Nephron progenitor cell (in vitro differentiated cells): ENCODE measurements at regions not wholly inside any gene's neighbourhood (a gene's known extent, or its start where the extent isn't known, plus 50 kb on each side); places are given as distances from the start of the nearest gene placed in this dataset.
"Not testable (repeated sequence)": the region's sequence is repeated elsewhere in the genome, so short reads cannot be mapped to it uniquely, and the experiment has no call there.

ENCODE experiments used
- DNase-seq: peaks from one replicate; pipeline ENCODE4 v3.0.0; 2021
- H3K27ac Mint-ChIP-seq: 2 replicates; pipeline ENCODE4 v1.8.0; 2021; ENCODE audit warnings: mild to moderate bottlenecking, moderate library complexity, mixed read lengths
- H3K27me3 Mint-ChIP-seq: 2 replicates; pipeline ENCODE4 v1.8.0; 2021; ENCODE audit warnings: mild to moderate bottlenecking, low read depth, mixed read lengths; ENCODE audit not compliant: poor library complexity
- H3K36me3 Mint-ChIP-seq: 2 replicates; pipeline ENCODE4 v1.8.0; 2021; ENCODE audit warnings: low read depth, mixed read lengths
- H3K4me1 Mint-ChIP-seq: 2 replicates; pipeline ENCODE4 v1.8.0; 2021; ENCODE audit warnings: mixed read lengths
- H3K4me3 Mint-ChIP-seq: 2 replicates; pipeline ENCODE4 v1.8.0; 2021; ENCODE audit warnings: mild to moderate bottlenecking, moderate library complexity, mixed read lengths
- H3K9me3 Mint-ChIP-seq: 2 replicates; pipeline ENCODE4 v1.8.0; 2021; ENCODE audit warnings: mild to moderate bottlenecking, moderate library complexity, mixed read lengths
- CTCF ChIP-seq: fragments of 200-600 bp; sonication (generic); IDR thresholded peaks from 2 replicates; pipeline ENCODE4 v1.5.0; 2021; ENCODE audit warnings: antibody characterized with exemption

GRCh38 chr5:176748967-176749935, 61.1 kb upstream of the UNC5A start:
- H3K36me3 Mint-ChIP-seq: no peaks in the 10 kb centered on the region
- H3K27ac Mint-ChIP-seq: no peak overlapping the region
- H3K27me3 Mint-ChIP-seq: peaks cover 41% of the 10 kb centered on the region
- DNase-seq: no peak
- H3K4me1 Mint-ChIP-seq: peaks cover 16% of the 10 kb centered on the region
- H3K9me3 Mint-ChIP-seq: peaks cover 9% of the 10 kb centered on the region
- no peak for TF ChIP-seq CTCF
- no peak overlapping the region for H3K4me3 Mint-ChIP-seq

GRCh38 chr5:176750144-176750543, 60.2 kb upstream of the UNC5A start:
- Mint-ChIP-seq H3K27me3 (peaks cover 32% of the 10 kb centered on the region), H3K27ac (no peak overlapping the region), H3K4me1 (peaks cover 13% of the 10 kb centered on the region), H3K36me3 (no peaks in the 10 kb centered on the region), H3K4me3 (no peak overlapping the region), H3K9me3 (peaks cover 11% of the 10 kb centered on the region)
- no peak for TF ChIP-seq CTCF
- no peak for DNase-seq

- TF ChIP-seq CTCF: no peak
- H3K27me3 Mint-ChIP-seq: peaks cover 26% of the 10 kb centered on the region
- H3K4me3 Mint-ChIP-seq: no peak overlapping the region
- H3K36me3 Mint-ChIP-seq: no peaks in the 10 kb centered on the region
- no peaks in the 10 kb centered on the region for H3K4me1 Mint-ChIP-seq
- DNase-seq: no peak
- H3K27ac Mint-ChIP-seq: no peak overlapping the region
- H3K9me3 Mint-ChIP-seq: peaks cover 22% of the 10 kb centered on the region
Observed at GRCh38 chr5:176754376-176754973, 55.9 kb upstream of the UNC5A start.

- DNase-seq, H3K27ac Mint-ChIP-seq, H3K4me3 Mint-ChIP-seq, H3K36me3 Mint-ChIP-seq, H3K4me1 Mint-ChIP-seq: not testable (repeated sequence)
- Mint-ChIP-seq H3K27me3 (peaks cover 27% of the 10 kb centered on the region), H3K9me3 (peaks cover 26% of the 10 kb centered on the region)
Observed at GRCh38 chr5:176755593-176755992, 54.8 kb upstream of the UNC5A start.

- not testable (repeated sequence) for DNase-seq, H3K4me3 Mint-ChIP-seq, H3K36me3 Mint-ChIP-seq, H3K27ac Mint-ChIP-seq, H3K4me1 Mint-ChIP-seq
- Mint-ChIP-seq H3K27me3 (peaks cover 19% of the 10 kb centered on the region), H3K9me3 (peaks cover 22% of the 10 kb centered on the region)
Observed at GRCh38 chr5:176757569-176757968, 52.8 kb upstream of the UNC5A start.
